GM12878 (cell line): ENCODE measurements at regions not wholly inside any gene's neighbourhood (a gene's known extent, or its start where the extent isn't known, plus 50 kb on each side); places are given as distances from the start of the nearest gene placed in this dataset.

ENCODE experiments used
- ATAC-seq: fragments of 200-7000 bp; cut with Tn5 transposase; 3 replicates; pipeline ENCODE4 v1.9.1; 2020; ENCODE audit warnings: mild to moderate bottlenecking, moderate library complexity
- BruUV-seq: library from RNA; stranded (reverse); fragments of 400-500 nt; replicated peaks from 2 replicates; lab custom pipeline; 2021; lab: Mats Ljungman, UMichigan
- CTCF ChIA-PET: fragments of 300-600 bp; sonication (Branson Sonifier 250); formaldehyde crosslinking; extraction: SDS; loops from one replicate; lab custom pipeline; 2021; ENCODE audit warnings: inconsistent platforms; lab: Yijun Ruan, JAX
- POLR2A ChIA-PET: fragments of 350-600 bp; formaldehyde crosslinking; extraction: SDS; loops from one replicate; lab custom pipeline; 2021; ENCODE audit warnings: inconsistent platforms; lab: Charles Lee
- RAD21 ChIA-PET: fragments of 300-600 bp; sonication (Branson Sonifier 250); formaldehyde crosslinking; loops from one replicate; lab custom pipeline; 2023; ENCODE audit warnings: antibody characterized with exemption; ENCODE audit not compliant: unreplicated experiment; lab: Charles Lee
- SMC1A ChIA-PET: fragments of 300-600 bp; sonication (Branson Sonifier 250); formaldehyde crosslinking; loops from one replicate; lab custom pipeline; 2023; ENCODE audit not compliant: unreplicated experiment, uncharacterized antibody; lab: Charles Lee
- DNase-seq: peaks from one replicate; pipeline ENCODE4 v3.0.0-alpha.2; 2011; ENCODE audit warnings: low read depth, low spot score
- FAIRE-seq: peaks from 3 replicates; lab custom pipeline; 2011; peaks lifted over from hg19 to GRCh38; lab: Jason Lieb, UNC
- H2AFZ ChIP-seq: 2 replicates; pipeline ENCODE4 v1.6.0; 2011; ENCODE audit warnings: low read depth, low read length, control low read depth; ENCODE audit not compliant: control insufficient read depth
- H3K27ac ChIP-seq: 2 replicates; pipeline ENCODE4 v1.5.1; 2011; ENCODE audit warnings: control low read depth; ENCODE audit not compliant: control insufficient read depth, insufficient read depth
- H3K27me3 ChIP-seq, 2 experiments: replicated peaks in 1 of 2; 2 replicates each; pipeline versions ENCODE4 v1.6.0 to v1.6.1; 2011; ENCODE audit warnings: low read length in 1 of 2; ENCODE audit not compliant: control insufficient read depth in 2 of 2, insufficient read depth in 2 of 2
- H3K36me3 ChIP-seq, 2 experiments: 2 replicates each; pipeline ENCODE4 v1.5.1; 2011; ENCODE audit warnings: low read length in 1 of 2; ENCODE audit not compliant: control insufficient read depth in 2 of 2, insufficient read depth in 2 of 2
- H3K4me1 ChIP-seq: 2 replicates; pipeline ENCODE4 v1.6.1; 2011; ENCODE audit warnings: mild to moderate bottlenecking, low read length, moderate library complexity, mixed read lengths; ENCODE audit not compliant: control insufficient read depth, insufficient read depth
- H3K4me2 ChIP-seq: 2 replicates; pipeline ENCODE4 v1.6.0; 2011; ENCODE audit warnings: control low read depth; ENCODE audit not compliant: control insufficient read depth, insufficient read depth
- H3K4me3 ChIP-seq: fragments of 200-600 bp; sonication (generic); 2 replicates; pipeline ENCODE4 v1.5.1; 2016
- H3K79me2 ChIP-seq: 2 replicates; pipeline ENCODE4 v1.6.0; 2011; ENCODE audit warnings: low read length; ENCODE audit not compliant: control insufficient read depth, insufficient read depth
- H3K9ac ChIP-seq: 2 replicates; pipeline ENCODE4 v1.8.0; 2011; ENCODE audit warnings: low read length, control low read depth, mixed read lengths; ENCODE audit not compliant: control insufficient read depth, insufficient read depth
- H3K9me3 ChIP-seq: replicated peaks from 3 replicates; pipeline ENCODE4 v1.5.1; 2011; ENCODE audit warnings: mild to moderate bottlenecking, low read length; ENCODE audit not compliant: control insufficient read depth, insufficient read depth
- H4K20me1 ChIP-seq: 2 replicates; pipeline ENCODE4 v1.6.0; 2011; ENCODE audit not compliant: control insufficient read depth, insufficient read depth
- EED ChIP-seq: sonication (generic); IDR thresholded peaks from 2 replicates; pipeline ENCODE4 v1.6.1; 2016; ENCODE audit warnings: antibody characterized with exemption, low read depth
- IKZF2 ChIP-seq, 2 experiments: fragments of 450-650 bp; IDR thresholded peaks; 2 replicates each; pipeline ENCODE4 v1.6.1; 2017; ENCODE audit warnings: mild to moderate bottlenecking in 2 of 2, moderate library complexity in 2 of 2
- NFYB ChIP-seq: IDR thresholded peaks from 2 replicates; pipeline ENCODE4 v1.6.1; 2011; ENCODE audit warnings: low read depth, mild to moderate bottlenecking, low read length, improper control_type of control experiment, moderate library complexity; ENCODE audit not compliant: insufficient read depth
- NKRF ChIP-seq: fragments of 450-650 bp; conservative IDR thresholded peaks from 2 replicates; pipeline ENCODE4 v1.6.1; 2017; ENCODE audit warnings: mild to moderate bottlenecking, moderate library complexity
- SMC3 ChIP-seq: IDR thresholded peaks from 2 replicates; pipeline ENCODE4 v1.6.1; 2011; ENCODE audit warnings: low read length, improper control_type of control experiment, borderline replicate concordance
- TCF7 ChIP-seq: IDR thresholded peaks from 2 replicates; pipeline ENCODE4 v1.6.1; 2014; ENCODE audit warnings: antibody characterized with exemption, borderline replicate concordance
- YY1 ChIP-seq: IDR thresholded peaks from 2 replicates; pipeline ENCODE4 v1.6.1; 2011; ENCODE audit warnings: low read depth, mild to moderate bottlenecking, low read length
- ZNF207 ChIP-seq: fragments of 450-650 bp; IDR thresholded peaks from 2 replicates; pipeline ENCODE4 v1.6.1; 2014; ENCODE audit warnings: antibody characterized with exemption, mild to moderate bottlenecking, borderline replicate concordance
- WGBS: methylation state at CpG from one replicate; pipeline ENCODE4 v1.1.6; 2016; ENCODE audit warnings: low lambda C conversion rate; ENCODE audit not compliant: insufficient replicate concordance, insufficient coverage; ENCODE audit errors: missing lambda C conversion rate; 5-methylcytosine and 5-hydroxymethylcytosine counted together
- in situ Hi-C: fragments of 300-500 bp; cut with MboI; formaldehyde crosslinking; loops from 9 replicates; pipeline ENCODE4 v1.14.3; 2018; ENCODE audit warnings: mixed read lengths
- intact Hi-C: fragments of 100-400 bp; cut with micrococcal nuclease; formaldehyde crosslinking; loops from one replicate; pipeline ENCODE4 v1.14.2; 2022; ENCODE audit not compliant: unreplicated experiment
- TF ChIP-seq, protein P1 (sequence below): fragments of 450-650 bp; IDR thresholded peaks from 2 replicates; pipeline ENCODE4 v1.6.1; 2017; ENCODE audit warnings: mild to moderate bottlenecking, moderate library complexity

DNA sequence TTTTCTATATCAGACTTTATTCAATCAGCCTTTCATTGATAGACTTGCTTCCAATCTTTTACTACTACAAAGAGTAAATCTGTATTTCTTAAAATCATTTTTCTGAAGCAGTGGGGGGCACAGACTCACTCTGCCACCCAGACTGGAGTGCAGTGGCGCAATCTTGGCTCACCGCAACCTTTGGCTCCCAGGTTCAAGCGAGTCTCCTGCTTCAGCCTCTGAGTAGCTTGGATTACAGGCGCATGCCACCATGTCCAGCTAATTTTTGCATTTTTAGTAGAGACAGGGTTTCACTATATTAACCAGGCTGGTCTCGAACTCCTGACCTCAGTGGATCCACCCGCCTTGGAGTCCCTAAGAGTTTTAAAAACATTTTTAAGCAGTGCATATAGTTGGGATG, 270.6 kb upstream of the REG3G start:
- DNase-seq (no peak), FAIRE-seq (no peak), ATAC-seq (no peak)
- Histone ChIP-seq H3K4me3 (no peak overlapping the region), H2AFZ (no peak overlapping the region), H3K9ac (no peak overlapping the region), H3K27ac (no peak overlapping the region), H4K20me1 (no peaks in the 10 kb centered on the region), H3K36me3 (no peaks in the 10 kb centered on the region), H3K4me2 (no peak overlapping the region), H3K9me3 (no peaks in the 10 kb centered on the region), H3K27me3 (no peaks in the 10 kb centered on the region), H3K79me2 (no peaks in the 10 kb centered on the region), H3K4me1 (no peaks in the 10 kb centered on the region)
- ChIA-PET CTCF (interaction anchor here (0.6 kb wide), 1 partner anchor 924 kb away, joined by 4 read pairs; no protein-coding TSS in a partner anchor), POLR2A (no interaction called here), SMC1A (interaction anchor here (1.1 kb wide), 1 partner anchor 10 kb away, joined by 3 read pairs; no protein-coding TSS in a partner anchor), RAD21 (no interaction called here)
- 31% methylated on average over 6 of the region's 6 CpGs for WGBS
- no TSS peak for BruUV-seq
- intact Hi-C loops (no loop called here), in situ Hi-C loops (no loop called here)
- TF ChIP-seq EED (no peak), YY1 (no peak), SMC3 (no peak), TCF7 (no peak), ZNF207 (no peak), IKZF2 (IDR thresholded peaks at IDR 0.05) (no peak), NFYB (no peak), NKRF (no peak)
- TF ChIP-seq, protein P1, sequence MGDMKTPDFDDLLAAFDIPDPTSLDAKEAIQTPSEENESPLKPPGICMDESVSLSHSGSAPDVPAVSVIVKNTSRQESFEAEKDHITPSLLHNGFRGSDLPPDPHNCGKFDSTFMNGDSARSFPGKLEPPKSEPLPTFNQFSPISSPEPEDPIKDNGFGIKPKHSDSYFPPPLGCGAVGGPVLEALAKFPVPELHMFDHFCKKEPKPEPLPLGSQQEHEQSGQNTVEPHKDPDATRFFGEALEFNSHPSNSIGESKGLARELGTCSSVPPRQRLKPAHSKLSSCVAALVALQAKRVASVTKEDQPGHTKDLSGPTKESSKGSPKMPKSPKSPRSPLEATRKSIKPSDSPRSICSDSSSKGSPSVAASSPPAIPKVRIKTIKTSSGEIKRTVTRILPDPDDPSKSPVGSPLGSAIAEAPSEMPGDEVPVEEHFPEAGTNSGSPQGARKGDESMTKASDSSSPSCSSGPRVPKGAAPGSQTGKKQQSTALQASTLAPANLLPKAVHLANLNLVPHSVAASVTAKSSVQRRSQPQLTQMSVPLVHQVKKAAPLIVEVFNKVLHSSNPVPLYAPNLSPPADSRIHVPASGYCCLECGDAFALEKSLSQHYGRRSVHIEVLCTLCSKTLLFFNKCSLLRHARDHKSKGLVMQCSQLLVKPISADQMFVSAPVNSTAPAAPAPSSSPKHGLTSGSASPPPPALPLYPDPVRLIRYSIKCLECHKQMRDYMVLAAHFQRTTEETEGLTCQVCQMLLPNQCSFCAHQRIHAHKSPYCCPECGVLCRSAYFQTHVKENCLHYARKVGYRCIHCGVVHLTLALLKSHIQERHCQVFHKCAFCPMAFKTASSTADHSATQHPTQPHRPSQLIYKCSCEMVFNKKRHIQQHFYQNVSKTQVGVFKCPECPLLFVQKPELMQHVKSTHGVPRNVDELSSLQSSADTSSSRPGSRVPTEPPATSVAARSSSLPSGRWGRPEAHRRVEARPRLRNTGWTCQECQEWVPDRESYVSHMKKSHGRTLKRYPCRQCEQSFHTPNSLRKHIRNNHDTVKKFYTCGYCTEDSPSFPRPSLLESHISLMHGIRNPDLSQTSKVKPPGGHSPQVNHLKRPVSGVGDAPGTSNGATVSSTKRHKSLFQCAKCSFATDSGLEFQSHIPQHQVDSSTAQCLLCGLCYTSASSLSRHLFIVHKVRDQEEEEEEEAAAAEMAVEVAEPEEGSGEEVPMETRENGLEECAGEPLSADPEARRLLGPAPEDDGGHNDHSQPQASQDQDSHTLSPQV: no peak
